ENCODE measurements at regions not wholly inside any gene's neighbourhood (a gene's known extent, or its start where the extent isn't known, plus 50 kb on each side); places are given as distances from the start of the nearest gene placed in this dataset.

GRCh38 chr10:78658645-78659597 is 409.8 kb upstream of the ZMIZ1 start:
- no peak overlapping the region for H3K4me3 ChIP-seq
- 80 to 86% (median 85%) methylated on average over 8 of the region's 8 CpGs for WGBS, 4 donors
- no peak for TF ChIP-seq CTCF (IDR thresholded peaks at IDR 0.05)
- TF ChIP-seq POLR2A (IDR thresholded peaks at IDR 0.05) = no peak
- no peaks in the 10 kb centered on the region for H3K4me1 ChIP-seq (replicated peaks in 1 of 2)
- no peaks in the 10 kb centered on the region for H3K9me3 ChIP-seq (replicated peaks in 1 of 3)
- H3K36me3 ChIP-seq (replicated peaks in 1 of 2) = no peaks in the 10 kb centered on the region
- no peak overlapping the region for H3K27ac ChIP-seq
- no peak for DNase-seq
- H3K27me3 ChIP-seq = no peaks in the 10 kb centered on the region
- intact Hi-C loops (cut with DNase I) = loop anchor here (5.0 to 10.0 kb wide), 4 partner anchors 434 to 614 kb away; no protein-coding TSS in a partner anchor

DNA sequence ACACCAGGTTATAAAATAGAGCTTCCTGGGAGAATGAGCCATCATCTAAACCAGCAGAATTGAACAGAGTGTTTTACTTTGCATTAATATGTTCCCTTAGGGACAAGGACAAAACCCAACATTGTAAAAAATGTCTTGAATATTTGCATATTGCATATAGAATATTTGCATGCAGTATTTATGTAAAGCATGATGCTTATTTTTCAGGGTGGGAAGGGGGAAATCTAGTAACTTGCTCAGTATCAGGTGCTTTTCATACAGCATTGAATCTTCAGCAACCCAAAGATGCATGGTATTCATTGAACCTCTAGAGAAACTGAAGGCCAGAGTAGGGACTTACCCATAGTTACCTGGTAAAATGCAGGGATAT is 409.2 kb upstream of the ZMIZ1 start:
- Histone ChIP-seq H3K36me3 (replicated peaks in 1 of 2) (no peaks in the 10 kb centered on the region), H3K9me3 (replicated peaks in 1 of 3) (no peaks in the 10 kb centered on the region), H3K27ac (no peak overlapping the region), H3K27me3 (no peaks in the 10 kb centered on the region), H3K4me1 (replicated peaks in 1 of 2) (no peaks in the 10 kb centered on the region), H3K4me3 (no peak overlapping the region)
- DNase-seq = no peak
- intact Hi-C loops (cut with DNase I) = loop anchor here (5.0 to 10.0 kb wide), 4 partner anchors 435 to 615 kb away; no protein-coding TSS in a partner anchor
- TF ChIP-seq CTCF (IDR thresholded peaks at IDR 0.05) (no peak), POLR2A (IDR thresholded peaks at IDR 0.05) (no peak)

GRCh38 chr10:78660446-78661106 is 408.2 kb upstream of the ZMIZ1 start:
- intact Hi-C loops (cut with DNase I) = no loop called here
- TF ChIP-seq POLR2A (IDR thresholded peaks at IDR 0.05) = no peak
- no peak for TF ChIP-seq CTCF (IDR thresholded peaks at IDR 0.05)
- Histone ChIP-seq H3K27me3 (no peaks in the 10 kb centered on the region), H3K9me3 (replicated peaks in 1 of 3) (no peaks in the 10 kb centered on the region), H3K36me3 (replicated peaks in 1 of 2) (no peaks in the 10 kb centered on the region), H3K27ac (no peak overlapping the region), H3K4me1 (replicated peaks in 1 of 2) (no peaks in the 10 kb centered on the region), H3K4me3 (no peak overlapping the region)
- 80 to 87% (median 83%) methylated on average over 7 of the region's 7 CpGs for WGBS, 4 donors
- no peak for DNase-seq

GRCh38 chr10:78663721-78664120 is 405.0 kb upstream of the ZMIZ1 start:
- DNase-seq = no peak
- TF ChIP-seq CTCF (IDR thresholded peaks at IDR 0.05) (no peak), POLR2A (IDR thresholded peaks at IDR 0.05) (no peak)
- H3K27ac ChIP-seq = no peak overlapping the region
- 86 to 94% (median 93%) methylated on average over 4 of the region's 4 CpGs for WGBS, 4 donors
- H3K9me3 ChIP-seq (replicated peaks in 1 of 3) = no peaks in the 10 kb centered on the region
- no peaks in the 10 kb centered on the region for H3K4me1 ChIP-seq (replicated peaks in 1 of 2)
- H3K27me3 ChIP-seq = no peaks in the 10 kb centered on the region
- intact Hi-C loops (cut with DNase I) = no loop called here
- H3K36me3 ChIP-seq (replicated peaks in 1 of 2) = no peaks in the 10 kb centered on the region
- no peak overlapping the region for H3K4me3 ChIP-seq
